Stimulated activated CD4-positive, alpha-beta T cell treated with anti-CD3 and anti-CD28 coated beads, TNF-alpha, amount 100 ng/mL, for 24 hours (primary cell): ENCODE measurements at regions not wholly inside any gene's neighbourhood (a gene's known extent, or its start where the extent isn't known, plus 50 kb on each side); places are given as distances from the start of the nearest gene placed in this dataset.

Source experiments
- DNase-seq, 3 experiments: peaks; one replicate each; pipeline ENCODE4 v3.0.0-alpha.2; 2020; ENCODE audit warnings: low read depth in 3 of 3

DNA sequence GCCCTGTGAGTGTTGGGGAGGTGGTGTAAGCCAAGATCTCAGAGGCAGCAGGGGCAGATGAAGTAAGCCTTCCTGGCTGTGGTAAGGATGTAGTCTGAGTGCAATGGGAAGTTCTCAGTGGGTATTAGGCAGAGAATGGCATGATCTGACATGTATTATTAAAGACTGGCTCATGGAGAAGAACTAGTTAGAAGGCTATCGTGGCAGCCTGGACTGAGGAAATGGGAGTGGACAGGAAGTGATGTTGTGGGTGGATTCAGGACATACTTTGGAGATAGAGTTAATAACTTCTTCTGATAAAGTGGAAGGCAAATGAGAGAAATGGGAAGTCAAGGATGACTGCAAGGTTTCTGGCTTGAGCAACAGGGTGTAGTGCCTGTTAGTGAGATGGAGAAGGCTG is 250.9 kb upstream of the CFAP20DC start:
- no peak for DNase-seq

GRCh38 chr3:59299561-59299960 is 249.7 kb upstream of the CFAP20DC start:
- no peak for DNase-seq

DNA sequence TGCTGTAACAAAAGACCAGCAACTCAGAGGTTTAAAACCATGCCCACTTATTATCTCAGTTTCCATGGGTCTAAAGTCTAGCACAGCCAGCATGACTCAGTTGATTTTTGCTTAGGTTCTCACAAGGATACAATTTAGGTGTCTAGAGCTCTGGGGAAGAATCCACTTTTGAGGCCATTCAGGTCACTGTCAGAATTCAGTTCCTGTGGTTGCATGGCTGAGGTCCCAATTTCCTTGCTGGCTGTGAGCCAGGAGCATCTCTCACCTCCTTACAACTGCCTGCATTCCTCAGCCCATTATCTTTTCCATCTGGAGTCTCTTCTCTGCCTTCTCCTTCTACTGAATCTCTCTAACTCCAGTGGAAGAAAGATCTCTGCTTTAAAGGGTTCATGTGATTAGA is 240.5 kb upstream of the CFAP20DC start:
- DNase-seq: no peak

- DNase-seq: no peak
Observed at GRCh38 chr3:59289831-59290230, 240.0 kb upstream of the CFAP20DC start.

GRCh38 chr3:59288951-59289350 is 239.1 kb upstream of the CFAP20DC start:
- no peak for DNase-seq

GRCh38 chr3:59286791-59287531 is 237.1 kb upstream of the CFAP20DC start:
- peak in 1 of 3 experiments; percentile 12 for DNase-seq

DNA sequence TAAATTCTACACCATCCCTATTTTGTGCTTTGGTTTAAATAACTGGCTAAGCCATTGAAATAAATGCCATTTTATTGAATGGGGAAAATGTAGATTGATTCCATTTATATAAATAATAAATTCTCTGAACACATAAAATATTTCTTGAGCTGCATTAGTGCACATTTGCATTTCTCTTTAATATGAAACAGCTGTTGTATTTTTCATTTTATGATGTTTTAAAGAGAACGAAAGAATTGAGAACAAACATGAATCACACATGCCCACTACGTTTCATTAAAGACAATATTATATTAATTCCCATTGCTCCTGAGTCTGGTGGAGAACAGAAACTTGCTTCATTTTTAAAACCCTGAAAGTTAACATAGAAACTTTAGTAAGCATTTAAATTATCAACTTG is 235.7 kb upstream of the CFAP20DC start:
- no peak for DNase-seq

GRCh38 chr3:59284926-59285325 is 235.1 kb upstream of the CFAP20DC start:
- DNase-seq: no peak

DNA sequence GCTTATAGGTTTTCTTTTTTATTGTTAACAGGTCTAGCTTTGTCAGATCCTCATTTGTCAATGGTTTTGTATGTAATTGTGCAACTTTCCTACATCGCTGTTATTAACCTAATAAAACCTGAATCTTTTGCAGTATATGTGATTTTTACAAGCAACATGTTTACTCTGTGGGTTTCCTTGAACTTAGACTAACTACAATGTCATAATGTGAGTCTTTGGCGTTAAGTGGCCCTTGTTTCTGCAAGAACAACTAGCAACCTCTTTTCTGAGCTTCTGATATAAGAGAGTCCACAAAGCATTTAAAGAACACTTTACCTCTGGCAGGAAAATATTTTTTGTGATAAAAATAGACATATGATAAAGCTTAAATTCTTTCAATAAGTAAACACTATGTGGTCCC is 230.3 kb upstream of the CFAP20DC start:
- no peak for DNase-seq

GRCh38 chr3:59277816-59278215 is 228.0 kb upstream of the CFAP20DC start:
- DNase-seq: no peak

DNA sequence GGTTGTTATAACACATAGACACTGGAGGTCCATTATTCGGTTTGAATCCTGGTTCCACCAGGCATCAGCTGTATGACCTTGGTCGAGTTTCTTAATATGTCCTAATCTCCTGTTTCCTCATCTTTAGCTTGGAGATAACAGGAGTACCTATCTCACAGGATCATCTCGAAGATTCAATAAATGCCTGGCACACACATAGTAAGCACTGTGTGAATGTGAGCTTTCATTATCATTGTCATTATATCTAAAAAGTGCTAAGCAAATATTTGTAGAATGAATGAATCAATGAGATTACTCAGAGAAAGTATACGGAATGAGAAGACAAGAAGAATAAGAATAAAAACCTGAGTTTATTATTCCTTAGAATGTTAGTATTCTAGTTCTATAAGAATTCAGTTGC is 227.4 kb upstream of the CFAP20DC start:
- no peak for DNase-seq

- DNase-seq: no peak
Observed at GRCh38 chr3:59273976-59274375, 224.2 kb upstream of the CFAP20DC start.

DNA sequence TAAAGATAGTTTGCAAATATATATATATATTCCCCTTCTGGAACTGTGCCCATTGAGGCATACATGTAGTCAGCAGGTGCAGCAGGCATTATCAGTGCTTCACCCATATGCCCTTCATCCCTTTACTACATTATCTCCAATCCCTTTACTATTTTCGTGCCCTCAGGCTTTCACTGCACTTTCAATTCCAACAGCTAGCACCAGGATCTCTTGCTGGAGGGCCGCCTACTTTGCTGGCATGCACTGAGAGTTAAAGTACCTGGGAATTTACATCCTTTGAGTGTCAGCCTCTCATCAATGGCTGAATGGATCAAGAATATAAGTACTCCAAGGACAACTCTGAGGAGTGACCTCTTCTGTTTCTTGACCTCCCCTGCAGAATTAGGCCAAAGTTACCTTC is 222.1 kb upstream of the CFAP20DC start:
- DNase-seq: no peak

- no peak for DNase-seq
Observed at GRCh38 chr3:59270921-59271320, 221.1 kb upstream of the CFAP20DC start.

GRCh38 chr3:59270209-59270608 is 220.4 kb upstream of the CFAP20DC start:
- DNase-seq: no peak

GRCh38 chr3:59268170-59268569 is 218.3 kb upstream of the CFAP20DC start:
- DNase-seq: no peak

DNA sequence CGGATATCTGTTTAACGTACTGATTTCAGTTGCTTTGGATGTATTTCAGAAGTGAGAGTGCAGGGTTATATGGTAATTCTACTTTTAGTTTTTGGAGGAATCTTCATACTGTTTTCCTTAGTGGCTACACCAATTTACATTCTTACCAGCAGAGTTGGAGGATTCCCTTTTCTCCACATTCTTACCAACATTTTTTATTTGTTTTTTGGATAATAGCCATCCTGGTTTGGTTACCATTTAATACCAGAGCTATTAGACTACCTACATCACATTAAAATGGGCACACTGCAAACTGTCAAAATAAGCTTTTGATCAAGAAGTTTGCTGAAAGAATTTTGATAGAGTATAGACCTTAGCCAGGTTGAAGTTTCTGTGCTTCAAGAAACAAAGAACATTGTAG is 217.2 kb upstream of the CFAP20DC start:
- DNase-seq: no peak

DNA sequence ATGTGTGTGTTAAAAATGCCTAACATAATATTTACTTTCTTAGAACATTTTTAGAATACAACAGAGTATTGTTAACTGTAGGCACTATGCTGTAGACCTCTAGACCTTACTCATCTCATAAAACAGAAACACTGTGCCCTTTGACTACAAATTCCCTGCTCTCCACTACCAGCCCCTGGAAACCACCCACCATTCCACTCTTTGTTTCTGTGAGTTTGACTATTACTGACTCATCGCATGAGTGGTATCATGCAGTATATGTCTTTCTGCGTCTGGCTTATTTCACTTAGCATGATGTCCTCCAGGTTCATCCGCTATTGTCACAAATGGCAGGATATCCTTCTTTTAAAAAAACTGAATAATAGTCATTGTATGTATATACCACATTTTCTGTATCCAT is 216.7 kb upstream of the CFAP20DC start:
- DNase-seq: no peak

DNA sequence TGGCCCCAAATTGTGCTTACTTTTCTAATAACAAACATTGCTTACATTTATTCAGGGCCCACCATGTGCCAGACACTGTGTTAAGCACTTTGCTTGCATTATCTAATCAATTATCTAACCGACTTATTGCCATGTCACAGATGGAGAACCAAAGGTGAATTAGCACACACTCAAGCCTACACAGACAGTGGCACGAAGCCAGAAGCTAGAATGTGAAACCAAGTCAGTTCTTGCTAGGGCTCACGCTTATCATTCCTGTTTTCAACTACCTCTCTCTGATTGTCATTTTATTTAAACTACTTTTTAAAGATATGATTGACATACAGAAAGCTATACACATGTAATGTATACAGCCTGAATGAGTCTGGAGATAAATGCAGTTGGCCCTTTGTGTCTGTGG is 215.7 kb upstream of the CFAP20DC start:
- no peak for DNase-seq

DNA sequence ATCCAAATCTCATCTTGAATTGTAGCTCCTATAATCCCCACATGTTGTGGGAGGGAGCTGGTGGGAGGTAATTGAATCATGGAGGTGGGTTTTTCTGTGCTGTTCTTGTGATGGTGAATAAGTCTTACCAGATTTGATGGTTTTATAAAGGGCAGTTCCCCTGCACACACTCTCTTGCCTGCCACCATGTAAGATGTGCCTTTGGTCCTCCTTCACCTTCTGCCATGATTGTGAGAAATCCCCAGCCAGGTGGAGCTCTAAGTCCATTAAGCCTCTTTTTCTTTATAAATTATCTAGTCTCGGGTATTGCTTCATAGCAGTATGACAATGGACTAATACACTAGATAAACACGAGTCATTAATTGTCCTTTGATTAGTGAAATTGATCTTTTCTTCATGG is 214.5 kb upstream of the CFAP20DC start:
- no peak for DNase-seq

- no peak for DNase-seq
Observed at GRCh38 chr3:59263152-59263551, 213.3 kb upstream of the CFAP20DC start.

- no peak for DNase-seq
Observed at GRCh38 chr3:59262076-59262498, 212.3 kb upstream of the CFAP20DC start.

DNA sequence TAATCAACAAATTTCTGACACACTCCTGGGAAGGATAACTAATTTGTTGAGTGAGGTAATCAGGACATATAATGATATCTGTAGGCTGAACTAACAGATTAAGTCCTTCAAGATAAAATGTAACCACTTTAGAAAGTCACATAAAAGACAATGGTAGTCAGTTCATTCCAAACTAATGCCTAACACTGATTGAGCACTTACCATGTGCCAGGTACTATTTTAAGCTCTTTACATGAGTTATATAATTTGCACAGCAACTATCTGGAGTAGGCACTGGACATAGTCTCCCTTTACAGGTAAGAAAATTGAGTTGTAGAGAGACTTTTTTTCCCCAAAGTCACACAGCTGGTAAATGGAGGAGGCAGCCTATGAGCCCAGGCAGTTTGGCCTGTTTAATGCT is 211.2 kb upstream of the CFAP20DC start:
- DNase-seq: no peak
